K562 (cell line): ENCODE measurements at regions not wholly inside any gene's neighbourhood (a gene's known extent, or its start where the extent isn't known, plus 50 kb on each side); places are given as distances from the start of the nearest gene placed in this dataset.

ENCODE experiments used
- ATAC-seq: fragments of 200-7000 bp; cut with Tn5 transposase; 3 replicates; pipeline ENCODE4 v1.9.1; 2020; ENCODE audit warnings: moderate library complexity
- BruUV-seq: library from RNA; stranded (reverse); fragments of 400-500 nt; replicated peaks from 2 replicates; lab custom pipeline; 2021; lab: Mats Ljungman, UMichigan
- CTCF ChIA-PET: fragments of 300-600 bp; formaldehyde crosslinking; extraction: SDS; loops from one replicate; lab custom pipeline; 2021; ENCODE audit warnings: low intra/inter-chr PET ratio; lab: Yijun Ruan, JAX
- POLR2A ChIA-PET: fragments of 300-600, 350-650 bp; sonication (Branson Sonifier 250); formaldehyde crosslinking; extraction: SDS; loops from one replicate; lab custom pipeline; 2021; ENCODE audit warnings: antibody characterized with exemption, inconsistent platforms; lab: Yijun Ruan, JAX
- DNase-seq, 4 experiments: peaks; one replicate each; pipeline versions ENCODE4 v3.0.0 to v3.0.0-alpha.2; 2011 to 2018; ENCODE audit warnings: low spot score in 3 of 4, mixed read lengths in 3 of 4; ENCODE audit errors: extremely low read depth in 1 of 4
- FAIRE-seq: peaks from 2 replicates; lab custom pipeline; 2011; peaks lifted over from hg19 to GRCh38; lab: Jason Lieb, UNC
- H2AFZ ChIP-seq: 2 replicates; pipeline ENCODE4 v1.6.0; 2011; ENCODE audit warnings: low read depth, low read length, control low read depth, inconsistent platforms
- H3K27ac ChIP-seq: fragments of 200-600 bp; 3 replicates; pipeline ENCODE4 v1.8.0; 2011; ENCODE audit warnings: low read depth, mild to moderate bottlenecking, control low read depth, inconsistent platforms, low read length, moderate library complexity, mixed read lengths; ENCODE audit errors: extremely low read depth
- H3K27me3 ChIP-seq, 2 experiments: fragments of 300-600 bp in 1 of 2; 2 replicates in 1 of 2; 3 replicates in 1 of 2; pipeline versions ENCODE4 v1.6.0 to v1.8.0; 2011; ENCODE audit warnings: inconsistent platforms in 2 of 2, low read length in 2 of 2, mild to moderate bottlenecking in 1 of 2, mixed read lengths in 1 of 2, moderate library complexity in 1 of 2; ENCODE audit not compliant: control insufficient read depth in 2 of 2, insufficient read depth in 2 of 2
- H3K36me3 ChIP-seq: fragments of 300-600 bp; 3 replicates; pipeline ENCODE4 v1.8.0; 2011; ENCODE audit warnings: mild to moderate bottlenecking, low read length, inconsistent platforms; ENCODE audit not compliant: control insufficient read depth, insufficient read depth
- H3K4me1 ChIP-seq, 2 experiments: fragments of 200-600 bp in 1 of 2; replicated peaks in 1 of 2; 2 replicates in 1 of 2; 3 replicates in 1 of 2; pipeline versions ENCODE4 v1.5.1 to v1.8.0; 2011; ENCODE audit warnings: inconsistent platforms in 2 of 2, low read length in 2 of 2, mild to moderate bottlenecking in 1 of 2, mixed read lengths in 1 of 2, moderate library complexity in 1 of 2; ENCODE audit not compliant: control insufficient read depth in 2 of 2, insufficient read depth in 2 of 2
- H3K4me2 ChIP-seq: 2 replicates; pipeline ENCODE4 v1.6.1; 2011; ENCODE audit warnings: low read length, control low read depth, inconsistent platforms, mixed read lengths; ENCODE audit not compliant: insufficient read depth
- H3K4me3 ChIP-seq: fragments of 200-600 bp; sonication (generic), shearing (Covaris generic); 2 replicates; pipeline ENCODE4 v1.5.1; 2016; ENCODE audit warnings: control low read depth, inconsistent platforms
- H3K79me2 ChIP-seq: fragments of 200-600 bp; 3 replicates; pipeline ENCODE4 v1.8.0; 2011; ENCODE audit warnings: low read length, inconsistent platforms; ENCODE audit not compliant: control insufficient read depth, insufficient read depth
- H3K9ac ChIP-seq, 2 experiments: 2 replicates each; pipeline versions ENCODE4 v1.6.0 to v1.6.1; 2011; ENCODE audit warnings: low read depth in 2 of 2, low read length in 2 of 2, control low read depth in 1 of 2, inconsistent platforms in 1 of 2, mild to moderate bottlenecking in 1 of 2, mixed read lengths in 1 of 2; ENCODE audit not compliant: insufficient read depth in 1 of 2
- H3K9me1 ChIP-seq: one replicate; pipeline ENCODE4 v1.6.0; 2011; ENCODE audit warnings: inconsistent platforms, mild to moderate bottlenecking, low read length, moderate library complexity; ENCODE audit not compliant: control insufficient read depth, insufficient read depth
- H3K9me3 ChIP-seq: replicated peaks from 2 replicates; pipeline ENCODE4 v1.5.1; 2011; ENCODE audit warnings: low read depth, low read length, inconsistent platforms; ENCODE audit not compliant: control insufficient read depth, insufficient read depth
- H4K20me1 ChIP-seq: replicated peaks from 2 replicates; pipeline ENCODE4 v1.6.1; 2011; ENCODE audit warnings: low read length, inconsistent platforms, mixed read lengths; ENCODE audit not compliant: control insufficient read depth, insufficient read depth
- CREB1 ChIP-seq, 2 experiments: sonication (generic) in 1 of 2; formaldehyde crosslinking in 1 of 2; IDR thresholded peaks; 2 replicates each; pipeline versions ENCODE4 v1.6.1 to v1.8.0; 2012 to 2022; ENCODE audit warnings: inconsistent platforms in 1 of 2, mild to moderate bottlenecking in 1 of 2, missing genetic modification reagents in 1 of 2, moderate library complexity in 1 of 2
- ELF2 ChIP-seq: fragments of 250-450 bp; sonication (Bioruptor Pico); IDR thresholded peaks from 2 replicates; pipeline ENCODE4 v1.5.0; 2021; ENCODE audit warnings: mild to moderate bottlenecking
- KDM2B ChIP-seq: fragments of 250-450 bp; sonication (Bioruptor Pico); IDR thresholded peaks from 2 replicates; pipeline ENCODE4 v1.8.0; 2021; ENCODE audit warnings: mild to moderate bottlenecking, moderate library complexity
- MTF1 ChIP-seq: fragments of 250-450 bp; sonication (Bioruptor Pico); IDR thresholded peaks from 2 replicates; pipeline ENCODE4 v1.9.0; 2021; ENCODE audit warnings: moderate library complexity, mild to moderate bottlenecking, inconsistent platforms, borderline replicate concordance
- MXI1 ChIP-seq: IDR thresholded peaks from 2 replicates; pipeline ENCODE4 v1.6.1; 2011; ENCODE audit warnings: low read depth, mild to moderate bottlenecking, improper control_type of control experiment, low read length
- NONO ChIP-seq, 2 experiments: fragments of 200-400 bp in 1 of 2; fragments of 450-650 bp in 1 of 2; formaldehyde crosslinking in 1 of 2; IDR thresholded peaks; 2 replicates each; pipeline ENCODE4 v1.6.1; 2017; ENCODE audit warnings: low read depth in 2 of 2, mild to moderate bottlenecking in 2 of 2, moderate library complexity in 2 of 2, low read length in 1 of 2
- RBM22 ChIP-seq: fragments of 200-400 bp; formaldehyde crosslinking; IDR thresholded peaks from 2 replicates; pipeline ENCODE4 v1.6.1; 2018; ENCODE audit warnings: low read length, low read depth; ENCODE audit not compliant: poor library complexity, severe bottlenecking
- SMAD1 ChIP-seq: fragments of 150-350 bp; IDR thresholded peaks from 2 replicates; pipeline ENCODE4 v1.6.1; 2014; ENCODE audit warnings: low read length, low read depth; ENCODE audit not compliant: partially characterized antibody
- SMAD2 ChIP-seq: fragments of 150-350 bp; IDR thresholded peaks from 2 replicates; pipeline ENCODE4 v1.6.1; 2014; ENCODE audit warnings: low read depth, mild to moderate bottlenecking, low read length
- U2AF2 ChIP-seq: fragments of 200-400 bp; formaldehyde crosslinking; optimal IDR thresholded peaks from 2 replicates; pipeline ENCODE3; 2017; ENCODE audit warnings: low read depth, mild to moderate bottlenecking, low read length
- ZNF239 ChIP-seq: fragments of 250-450 bp; sonication (Bioruptor Pico); IDR thresholded peaks from 2 replicates; pipeline ENCODE4 v1.4.0; 2020; ENCODE audit warnings: mild to moderate bottlenecking
- ZNF436 ChIP-seq: fragments of 250-450, 450-650 bp; sonication (Bioruptor Pico); formaldehyde crosslinking; IDR thresholded peaks from 2 replicates; pipeline ENCODE4 v1.7.0; 2020; ENCODE audit warnings: mild to moderate bottlenecking
- WGBS: fragments of 100-300 bp; shearing (Covaris generic); methylation state at CpG from one replicate; pipeline ENCODE4 v1.1.6; 2016; ENCODE audit warnings: low coverage, mixed read lengths; ENCODE audit not compliant: insufficient coverage; ENCODE audit errors: missing lambda C conversion rate; 5-methylcytosine and 5-hydroxymethylcytosine counted together
- in situ Hi-C: fragments of 300-500 bp; cut with MboI; formaldehyde crosslinking; loops from 4 replicates; pipeline ENCODE4 v1.15.0; 2018; ENCODE audit warnings: inconsistent platforms, mixed read lengths
- intact Hi-C: fragments of 100-400 bp; cut with micrococcal nuclease; formaldehyde crosslinking; loops from 2 replicates; pipeline ENCODE4 v1.14.2; 2022
- TF ChIP-seq, protein P1 (sequence below): fragments of 450-650 bp; conservative IDR thresholded peaks from 2 replicates; pipeline ENCODE4 v1.6.1; 2016; ENCODE audit warnings: missing genetic modification characterization, low read depth, mild to moderate bottlenecking, control low read depth, missing compliant biosample characterization
- TF ChIP-seq, protein P2 (sequence below): fragments of 200-400 bp; formaldehyde crosslinking; IDR thresholded peaks from 2 replicates; pipeline ENCODE4 v1.6.1; 2017; ENCODE audit warnings: mild to moderate bottlenecking, low read depth, low read length, moderate library complexity
- TF ChIP-seq, protein P3 (sequence below): fragments of 450-650 bp; conservative IDR thresholded peaks from 2 replicates; pipeline ENCODE4 v1.6.1; 2016; ENCODE audit warnings: missing genetic modification characterization, low read depth, mild to moderate bottlenecking, missing compliant biosample characterization, moderate library complexity
- TF ChIP-seq, protein P4 (sequence below), 2 experiments: fragments of 450-650 bp in 1 of 2; sonication (generic) in 1 of 2; formaldehyde crosslinking; conservative IDR thresholded peaks; 2 replicates each; pipeline versions ENCODE4 v1.4.0 to v1.8.1; 2020 to 2022; ENCODE audit warnings: mild to moderate bottlenecking in 1 of 2, missing genetic modification reagents in 1 of 2

DNA sequence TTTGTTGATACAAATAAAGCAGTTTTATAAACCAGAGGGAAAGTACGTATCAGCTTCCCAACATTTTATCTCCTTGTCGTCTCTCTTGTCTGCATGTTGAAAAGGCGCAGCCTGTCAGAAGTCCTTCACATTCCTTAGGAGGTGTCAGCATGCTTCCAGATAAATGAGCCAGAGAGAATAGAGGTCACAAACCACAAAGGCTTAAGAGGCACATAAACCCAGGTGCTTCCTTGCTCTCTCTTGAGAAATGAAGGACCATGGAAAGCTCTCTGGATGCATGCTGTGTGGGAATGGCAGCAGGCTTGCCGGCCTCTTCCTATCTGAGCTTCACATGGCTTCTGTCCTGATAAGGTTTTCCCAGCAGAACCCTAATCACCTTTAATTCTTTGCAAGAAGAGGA lies 448.5 kb downstream of the XPNPEP1 start:
- no TSS peak for BruUV-seq

More for the DNA sequence above, 448.5 kb downstream of the XPNPEP1 start:
- Histone ChIP-seq H3K36me3 (no peaks in the 10 kb centered on the region), H3K27ac (no peak overlapping the region), H3K4me1 (no peaks in the 10 kb centered on the region), H4K20me1 (no peaks in the 10 kb centered on the region), H3K4me2 (no peak overlapping the region), H3K9me1 (no peaks in the 10 kb centered on the region), H3K9me3 (no peaks in the 10 kb centered on the region), H3K4me3 (no peak overlapping the region), H3K9ac (no peak overlapping the region), H3K27me3 (no peaks in the 10 kb centered on the region), H3K79me2 (no peaks in the 10 kb centered on the region), H2AFZ (no peak overlapping the region)
- FAIRE-seq, result no peak
- POLR2A ChIA-PET, result no interaction called here
- WGBS, result 8% methylated on average over 3 of the region's 4 CpGs
- no peak for ATAC-seq
- no peak for DNase-seq
- CTCF ChIA-PET, result no interaction called here
- TF ChIP-seq SMAD2 (no peak), ELF2 (CRISPR knock-in tag) (no peak), NONO (IDR thresholded peaks at IDR 0.05; ENCODE audit: low read depth in 2 of 2, low read length in 1 of 2) (no peak), MTF1 (CRISPR knock-in tag) (no peak), RBM22 (no peak), SMAD1 (no peak), CREB1 (IDR thresholded peaks at IDR 0.05) (no peak), CREB1 (CRISPR knock-in tag; IDR thresholded peaks at IDR 0.05) (no peak), ZNF239 (CRISPR knock-in tag) (no peak), MXI1 (no peak), ZNF436 (CRISPR knock-in tag) (no peak), U2AF2 (no peak), KDM2B (CRISPR knock-in tag) (no peak)
- TF ChIP-seq, protein P1, sequence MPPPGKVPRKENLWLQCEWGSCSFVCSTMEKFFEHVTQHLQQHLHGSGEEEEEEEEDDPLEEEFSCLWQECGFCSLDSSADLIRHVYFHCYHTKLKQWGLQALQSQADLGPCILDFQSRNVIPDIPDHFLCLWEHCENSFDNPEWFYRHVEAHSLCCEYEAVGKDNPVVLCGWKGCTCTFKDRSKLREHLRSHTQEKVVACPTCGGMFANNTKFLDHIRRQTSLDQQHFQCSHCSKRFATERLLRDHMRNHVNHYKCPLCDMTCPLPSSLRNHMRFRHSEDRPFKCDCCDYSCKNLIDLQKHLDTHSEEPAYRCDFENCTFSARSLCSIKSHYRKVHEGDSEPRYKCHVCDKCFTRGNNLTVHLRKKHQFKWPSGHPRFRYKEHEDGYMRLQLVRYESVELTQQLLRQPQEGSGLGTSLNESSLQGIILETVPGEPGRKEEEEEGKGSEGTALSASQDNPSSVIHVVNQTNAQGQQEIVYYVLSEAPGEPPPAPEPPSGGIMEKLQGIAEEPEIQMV, result no peak
- TF ChIP-seq, protein P2, sequence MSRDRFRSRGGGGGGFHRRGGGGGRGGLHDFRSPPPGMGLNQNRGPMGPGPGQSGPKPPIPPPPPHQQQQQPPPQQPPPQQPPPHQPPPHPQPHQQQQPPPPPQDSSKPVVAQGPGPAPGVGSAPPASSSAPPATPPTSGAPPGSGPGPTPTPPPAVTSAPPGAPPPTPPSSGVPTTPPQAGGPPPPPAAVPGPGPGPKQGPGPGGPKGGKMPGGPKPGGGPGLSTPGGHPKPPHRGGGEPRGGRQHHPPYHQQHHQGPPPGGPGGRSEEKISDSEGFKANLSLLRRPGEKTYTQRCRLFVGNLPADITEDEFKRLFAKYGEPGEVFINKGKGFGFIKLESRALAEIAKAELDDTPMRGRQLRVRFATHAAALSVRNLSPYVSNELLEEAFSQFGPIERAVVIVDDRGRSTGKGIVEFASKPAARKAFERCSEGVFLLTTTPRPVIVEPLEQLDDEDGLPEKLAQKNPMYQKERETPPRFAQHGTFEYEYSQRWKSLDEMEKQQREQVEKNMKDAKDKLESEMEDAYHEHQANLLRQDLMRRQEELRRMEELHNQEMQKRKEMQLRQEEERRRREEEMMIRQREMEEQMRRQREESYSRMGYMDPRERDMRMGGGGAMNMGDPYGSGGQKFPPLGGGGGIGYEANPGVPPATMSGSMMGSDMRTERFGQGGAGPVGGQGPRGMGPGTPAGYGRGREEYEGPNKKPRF, result no peak
- TF ChIP-seq, protein P3, sequence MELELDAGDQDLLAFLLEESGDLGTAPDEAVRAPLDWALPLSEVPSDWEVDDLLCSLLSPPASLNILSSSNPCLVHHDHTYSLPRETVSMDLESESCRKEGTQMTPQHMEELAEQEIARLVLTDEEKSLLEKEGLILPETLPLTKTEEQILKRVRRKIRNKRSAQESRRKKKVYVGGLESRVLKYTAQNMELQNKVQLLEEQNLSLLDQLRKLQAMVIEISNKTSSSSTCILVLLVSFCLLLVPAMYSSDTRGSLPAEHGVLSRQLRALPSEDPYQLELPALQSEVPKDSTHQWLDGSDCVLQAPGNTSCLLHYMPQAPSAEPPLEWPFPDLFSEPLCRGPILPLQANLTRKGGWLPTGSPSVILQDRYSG, result no peak
- TF ChIP-seq, protein P4, sequence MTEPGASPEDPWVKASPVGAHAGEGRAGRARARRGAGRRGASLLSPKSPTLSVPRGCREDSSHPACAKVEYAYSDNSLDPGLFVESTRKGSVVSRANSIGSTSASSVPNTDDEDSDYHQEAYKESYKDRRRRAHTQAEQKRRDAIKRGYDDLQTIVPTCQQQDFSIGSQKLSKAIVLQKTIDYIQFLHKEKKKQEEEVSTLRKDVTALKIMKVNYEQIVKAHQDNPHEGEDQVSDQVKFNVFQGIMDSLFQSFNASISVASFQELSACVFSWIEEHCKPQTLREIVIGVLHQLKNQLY (CRISPR knock-in tag; conservative IDR thresholded peaks at IDR 0.05), result no peak
- in situ Hi-C loops (no loop called here), intact Hi-C loops (no loop called here)
